ENCODE measurements at regions not wholly inside any gene's neighbourhood (a gene's known extent, or its start where the extent isn't known, plus 50 kb on each side); places are given as distances from the start of the nearest gene placed in this dataset.

- Mint-ChIP-seq H3K27me3 (no peaks in the 10 kb centered on the region), H3K27ac (no peak overlapping the region), H3K9me3 (peaks cover 0 to 8% (median under 1%) of the 10 kb centered on the region in 8 donors), H3K4me1 (no peaks in the 10 kb centered on the region), H3K36me3 (no peaks in the 10 kb centered on the region), H3K4me3 (no peak overlapping the region)
- Histone ChIP-seq H3K4me3 (ENCODE audit: low read length in 2 of 2) (no peak overlapping the region), H3K9me3 (ENCODE audit: control insufficient read depth in 1 of 2, low read length in 2 of 2) (no peaks in the 10 kb centered on the region), H3K27ac (ENCODE audit: low read depth, low read length) (no peak overlapping the region), H3K4me1 (ENCODE audit: insufficient read depth, low read length) (no peaks in the 10 kb centered on the region), H3K36me3 (ENCODE audit: insufficient read depth, low read length) (no peaks in the 10 kb centered on the region), H3K27me3 (ENCODE audit: insufficient read depth, low read length) (no peaks in the 10 kb centered on the region)
- DNase-seq: no peak
- intact Hi-C loops (cut with micrococcal nuclease): no loop called here
- ChIA-PET POLR2A (ENCODE audit: partially characterized antibody) (no interaction called here), CTCF (ENCODE audit: partially characterized antibody) (no interaction called here)
These were observed 104.8 kb upstream of the TLL1 start for GRCh38 chr4:165768281-165768680.

GRCh38 chr4:165774326-165774725 is 98.7 kb upstream of the TLL1 start:
- Mint-ChIP-seq H3K4me3 (no peak overlapping the region), H3K27ac (no peak overlapping the region), H3K9me3 (peaks cover 0 to 10% (median under 1%) of the 10 kb centered on the region in 8 donors), H3K36me3 (no peaks in the 10 kb centered on the region), H3K27me3 (no peaks in the 10 kb centered on the region), H3K4me1 (no peaks in the 10 kb centered on the region)
- no peak overlapping the region for H3K4me3 ChIP-seq (ENCODE audit: low read length in 2 of 2)
- no peaks in the 10 kb centered on the region for H3K9me3 ChIP-seq (ENCODE audit: control insufficient read depth in 1 of 2, low read length in 2 of 2)
- CTCF ChIA-PET (ENCODE audit: partially characterized antibody): no interaction called here
- intact Hi-C loops (cut with micrococcal nuclease): no loop called here
- no peaks in the 10 kb centered on the region for H3K4me1 ChIP-seq (ENCODE audit: insufficient read depth, low read length)
- H3K27me3 ChIP-seq (ENCODE audit: insufficient read depth, low read length): no peaks in the 10 kb centered on the region
- POLR2A ChIA-PET (ENCODE audit: partially characterized antibody): no interaction called here
- no peak overlapping the region for H3K27ac ChIP-seq (ENCODE audit: low read depth, low read length)
- no peaks in the 10 kb centered on the region for H3K36me3 ChIP-seq (ENCODE audit: insufficient read depth, low read length)
- DNase-seq: no peak

DNA sequence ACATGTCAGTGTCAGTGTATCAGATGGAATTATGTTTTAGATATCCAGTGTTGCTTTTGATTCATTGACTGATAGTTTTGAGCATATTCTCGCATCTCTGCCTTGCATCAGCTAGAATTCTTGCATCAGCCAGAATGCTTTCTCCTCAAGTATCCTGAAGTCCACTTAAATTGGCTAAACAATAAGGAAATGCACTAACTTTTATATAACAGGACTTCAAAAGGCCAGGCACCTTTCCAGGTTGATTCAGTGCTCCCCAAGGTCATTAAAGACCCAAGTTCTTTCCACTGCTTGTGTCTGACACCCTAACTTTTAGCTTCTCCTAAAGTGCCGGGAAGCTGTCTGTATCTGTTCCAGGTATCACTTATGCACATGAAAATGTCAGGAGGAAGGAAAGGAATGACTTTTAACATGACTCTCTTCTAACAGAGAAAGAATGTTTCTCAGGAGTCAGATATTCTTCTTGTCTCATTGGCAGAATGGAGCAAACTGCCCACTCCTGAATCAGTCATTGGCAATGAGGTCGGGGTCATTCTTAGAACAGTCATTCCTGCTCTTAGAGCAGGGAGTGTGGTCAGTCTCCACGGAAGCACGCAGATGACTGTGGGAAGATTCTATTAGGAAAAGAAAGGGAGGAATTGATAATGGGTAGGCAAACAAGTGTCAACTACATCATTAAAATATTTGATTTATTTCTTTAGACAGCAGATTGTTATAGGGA is 92.9 kb upstream of the TLL1 start:
- H3K9me3 Mint-ChIP-seq: peaks cover 0 to 6% (median under 1%) of the 10 kb centered on the region in 8 donors
- H3K27ac ChIP-seq (ENCODE audit: low read depth, low read length): no peak overlapping the region
- H3K36me3 Mint-ChIP-seq: no peaks in the 10 kb centered on the region
- H3K36me3 ChIP-seq (ENCODE audit: insufficient read depth, low read length): no peaks in the 10 kb centered on the region
- no peak overlapping the region for H3K4me3 ChIP-seq (ENCODE audit: low read length in 2 of 2)
- ChIA-PET POLR2A (ENCODE audit: partially characterized antibody) (no interaction called here), CTCF (ENCODE audit: partially characterized antibody) (no interaction called here)
- no peak for DNase-seq
- H3K9me3 ChIP-seq (ENCODE audit: control insufficient read depth in 1 of 2, low read length in 2 of 2): no peaks in the 10 kb centered on the region
- H3K4me1 ChIP-seq (ENCODE audit: insufficient read depth, low read length): no peaks in the 10 kb centered on the region
- H3K27me3 ChIP-seq (ENCODE audit: insufficient read depth, low read length): no peaks in the 10 kb centered on the region
- no peaks in the 10 kb centered on the region for H3K4me1 Mint-ChIP-seq
- intact Hi-C loops (cut with micrococcal nuclease): no loop called here
- H3K27me3 Mint-ChIP-seq: peaks cover 0 to 5% of the 10 kb centered on the region in 2 donors
- H3K27ac Mint-ChIP-seq: no peak overlapping the region
- no peak overlapping the region for H3K4me3 Mint-ChIP-seq

DNA sequence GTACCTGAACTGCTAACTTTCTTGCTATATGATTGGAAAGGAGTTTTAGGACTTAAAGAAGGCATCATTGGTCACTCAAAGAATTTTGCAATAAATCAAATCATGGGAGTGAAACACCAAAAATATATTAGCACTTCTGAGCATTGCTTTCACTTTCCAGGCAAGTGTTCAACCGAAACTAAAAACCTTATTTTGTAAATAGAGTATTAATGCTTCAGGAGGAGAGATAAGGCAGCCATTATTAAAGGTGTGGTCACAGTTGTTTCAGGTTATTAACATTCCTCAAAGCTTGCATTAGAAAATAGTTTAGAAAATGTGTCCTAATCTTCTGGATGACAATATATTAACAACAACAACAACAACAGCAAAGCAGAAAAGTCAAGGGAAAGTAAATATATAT is 92.3 kb upstream of the TLL1 start:
- no peak for DNase-seq
- intact Hi-C loops (cut with micrococcal nuclease): no loop called here
- Histone ChIP-seq H3K4me3 (ENCODE audit: low read length in 2 of 2) (no peak overlapping the region), H3K27me3 (ENCODE audit: insufficient read depth, low read length) (no peaks in the 10 kb centered on the region), H3K27ac (ENCODE audit: low read depth, low read length) (no peak overlapping the region), H3K36me3 (ENCODE audit: insufficient read depth, low read length) (no peaks in the 10 kb centered on the region), H3K9me3 (ENCODE audit: control insufficient read depth in 1 of 2, low read length in 2 of 2) (no peaks in the 10 kb centered on the region), H3K4me1 (ENCODE audit: insufficient read depth, low read length) (no peaks in the 10 kb centered on the region)
- Mint-ChIP-seq H3K36me3 (no peaks in the 10 kb centered on the region), H3K4me3 (no peak overlapping the region), H3K4me1 (no peaks in the 10 kb centered on the region), H3K9me3 (peaks cover 0 to 6% (median 0%) of the 10 kb centered on the region in 8 donors), H3K27ac (no peak overlapping the region), H3K27me3 (peaks cover 0 to 5% of the 10 kb centered on the region in 2 donors)
- ChIA-PET CTCF (ENCODE audit: partially characterized antibody) (no interaction called here), POLR2A (ENCODE audit: partially characterized antibody) (no interaction called here)

- H3K27ac ChIP-seq (ENCODE audit: low read depth, low read length): no peak overlapping the region
- no peaks in the 10 kb centered on the region for H3K4me1 Mint-ChIP-seq
- intact Hi-C loops (cut with micrococcal nuclease): no loop called here
- H3K27me3 Mint-ChIP-seq: peaks cover 0 to 5% of the 10 kb centered on the region in 2 donors
- H3K4me3 ChIP-seq (ENCODE audit: low read length in 2 of 2): no peak overlapping the region
- no peak overlapping the region for H3K4me3 Mint-ChIP-seq
- no peak for DNase-seq
- H3K27ac Mint-ChIP-seq: no peak overlapping the region
- H3K4me1 ChIP-seq (ENCODE audit: insufficient read depth, low read length): no peaks in the 10 kb centered on the region
- no peaks in the 10 kb centered on the region for H3K36me3 ChIP-seq (ENCODE audit: insufficient read depth, low read length)
- H3K36me3 Mint-ChIP-seq: no peaks in the 10 kb centered on the region
- H3K9me3 Mint-ChIP-seq: peaks cover 0 to 3% (median 0%) of the 10 kb centered on the region in 8 donors
- ChIA-PET CTCF (ENCODE audit: partially characterized antibody) (no interaction called here), POLR2A (ENCODE audit: partially characterized antibody) (no interaction called here)
- H3K27me3 ChIP-seq (ENCODE audit: insufficient read depth, low read length): no peaks in the 10 kb centered on the region
- no peaks in the 10 kb centered on the region for H3K9me3 ChIP-seq (ENCODE audit: control insufficient read depth in 1 of 2, low read length in 2 of 2)
These were observed 90.4 kb upstream of the TLL1 start for GRCh38 chr4:165782623-165783022.

DNA sequence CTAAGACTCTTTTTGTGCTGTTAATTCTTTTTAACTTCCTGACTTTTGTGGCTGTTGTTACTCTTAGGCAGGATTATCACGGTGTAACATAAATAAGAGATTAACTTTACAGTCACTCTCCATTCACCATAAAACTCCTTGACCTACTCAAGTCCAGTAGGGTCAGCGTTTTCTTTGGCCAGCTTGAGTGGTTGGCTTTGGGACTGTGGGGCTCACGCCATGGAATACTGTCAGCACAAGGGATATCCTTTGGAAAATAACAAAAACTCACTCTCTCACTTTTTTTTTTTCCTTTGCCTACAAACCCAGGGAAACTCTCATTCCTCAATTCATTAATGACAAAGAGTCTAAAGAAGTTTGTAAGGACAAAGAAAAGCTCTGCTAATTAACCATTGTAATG is 89.4 kb upstream of the TLL1 start:
- POLR2A ChIA-PET (ENCODE audit: partially characterized antibody): no interaction called here
- no peaks in the 10 kb centered on the region for H3K36me3 ChIP-seq (ENCODE audit: insufficient read depth, low read length)
- H3K27ac Mint-ChIP-seq: no peak overlapping the region
- H3K4me3 Mint-ChIP-seq: no peak overlapping the region
- no peak overlapping the region for H3K4me3 ChIP-seq (ENCODE audit: low read length in 2 of 2)
- H3K9me3 ChIP-seq (ENCODE audit: control insufficient read depth in 1 of 2, low read length in 2 of 2): no peaks in the 10 kb centered on the region
- no peaks in the 10 kb centered on the region for H3K27me3 ChIP-seq (ENCODE audit: insufficient read depth, low read length)
- CTCF ChIA-PET (ENCODE audit: partially characterized antibody): no interaction called here
- DNase-seq: no peak
- no peaks in the 10 kb centered on the region for H3K4me1 Mint-ChIP-seq
- no peak overlapping the region for H3K27ac ChIP-seq (ENCODE audit: low read depth, low read length)
- intact Hi-C loops (cut with micrococcal nuclease): no loop called here
- peaks cover 0 to 3% (median 0%) of the 10 kb centered on the region in 8 donors for H3K9me3 Mint-ChIP-seq
- H3K27me3 Mint-ChIP-seq: peaks cover 0 to 5% of the 10 kb centered on the region in 2 donors
- H3K36me3 Mint-ChIP-seq: no peaks in the 10 kb centered on the region
- no peaks in the 10 kb centered on the region for H3K4me1 ChIP-seq (ENCODE audit: insufficient read depth, low read length)

DNA sequence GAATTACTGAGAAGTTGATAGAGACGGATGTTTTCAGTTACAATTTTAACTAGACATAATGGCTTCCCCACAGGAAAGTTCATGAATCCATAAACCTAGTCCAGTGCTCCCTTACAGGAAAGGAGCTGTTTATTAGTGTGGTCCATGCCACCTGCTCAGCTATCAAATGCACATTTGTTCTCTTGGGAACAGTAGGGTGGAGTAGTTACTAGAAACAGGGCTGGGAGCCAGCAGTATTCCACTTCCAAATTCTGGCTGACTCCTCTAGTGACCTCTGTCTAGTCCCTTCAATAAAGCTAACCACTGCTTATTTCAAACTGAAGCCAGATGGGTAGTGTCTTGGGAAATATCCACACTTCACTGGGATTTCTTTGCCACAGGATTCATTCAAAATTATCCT is 88.4 kb upstream of the TLL1 start:
- POLR2A ChIA-PET (ENCODE audit: partially characterized antibody): no interaction called here
- Histone ChIP-seq H3K4me1 (ENCODE audit: insufficient read depth, low read length) (no peaks in the 10 kb centered on the region), H3K27ac (ENCODE audit: low read depth, low read length) (no peak overlapping the region), H3K36me3 (ENCODE audit: insufficient read depth, low read length) (no peaks in the 10 kb centered on the region), H3K9me3 (ENCODE audit: control insufficient read depth in 1 of 2, low read length in 2 of 2) (no peaks in the 10 kb centered on the region), H3K4me3 (ENCODE audit: low read length in 2 of 2) (no peak overlapping the region), H3K27me3 (ENCODE audit: insufficient read depth, low read length) (no peaks in the 10 kb centered on the region)
- Mint-ChIP-seq H3K27ac (no peak overlapping the region), H3K4me3 (no peak overlapping the region), H3K4me1 (no peaks in the 10 kb centered on the region), H3K36me3 (no peaks in the 10 kb centered on the region), H3K9me3 (peaks cover 0 to 3% (median 0%) of the 10 kb centered on the region in 8 donors), H3K27me3 (peaks cover 0 to 5% of the 10 kb centered on the region in 2 donors)
- CTCF ChIA-PET (ENCODE audit: partially characterized antibody): no interaction called here
- intact Hi-C loops (cut with micrococcal nuclease): no loop called here
- DNase-seq: peak in 1 of 5 donors; percentile 14

- ChIA-PET POLR2A (ENCODE audit: partially characterized antibody) (no interaction called here), CTCF (ENCODE audit: partially characterized antibody) (no interaction called here)
- intact Hi-C loops (cut with micrococcal nuclease): no loop called here
- Histone ChIP-seq H3K4me1 (ENCODE audit: insufficient read depth, low read length) (no peaks in the 10 kb centered on the region), H3K9me3 (ENCODE audit: control insufficient read depth in 1 of 2, low read length in 2 of 2) (no peaks in the 10 kb centered on the region), H3K36me3 (ENCODE audit: insufficient read depth, low read length) (no peaks in the 10 kb centered on the region), H3K4me3 (ENCODE audit: low read length in 2 of 2) (no peak overlapping the region), H3K27me3 (ENCODE audit: insufficient read depth, low read length) (no peaks in the 10 kb centered on the region), H3K27ac (ENCODE audit: low read depth, low read length) (no peak overlapping the region)
- DNase-seq: no peak
- Mint-ChIP-seq H3K36me3 (no peaks in the 10 kb centered on the region), H3K27me3 (peaks cover 0 to 5% of the 10 kb centered on the region in 2 donors), H3K4me3 (no peak overlapping the region), H3K4me1 (no peaks in the 10 kb centered on the region), H3K27ac (no peak overlapping the region), H3K9me3 (peaks cover 0 to 3% (median 0%) of the 10 kb centered on the region in 8 donors)
These were observed 87.7 kb upstream of the TLL1 start for GRCh38 chr4:165785337-165785736.

Measured in CD4-positive, alpha-beta memory T cell (primary cell).